ENCODE measurements at regions not wholly inside any gene's neighbourhood (a gene's known extent, or its start where the extent isn't known, plus 50 kb on each side); places are given as distances from the start of the nearest gene placed in this dataset.

- no peaks in the 10 kb centered on the region for H3K36me3 ChIP-seq
- H3K27me3 ChIP-seq (replicated peaks in 1 of 7): no peaks in the 10 kb centered on the region
- 66 to 78% (median 74%) methylated on average over 3 of the region's 3 CpGs for WGBS, 5 donors
- no peaks in the 10 kb centered on the region for H3K4me1 ChIP-seq
- no peak for TF ChIP-seq POLR2A (IDR thresholded peaks at IDR 0.05)
- no peak for TF ChIP-seq POLR2AphosphoS5 (IDR thresholded peaks at IDR 0.05)
- TF ChIP-seq, protein P1, sequence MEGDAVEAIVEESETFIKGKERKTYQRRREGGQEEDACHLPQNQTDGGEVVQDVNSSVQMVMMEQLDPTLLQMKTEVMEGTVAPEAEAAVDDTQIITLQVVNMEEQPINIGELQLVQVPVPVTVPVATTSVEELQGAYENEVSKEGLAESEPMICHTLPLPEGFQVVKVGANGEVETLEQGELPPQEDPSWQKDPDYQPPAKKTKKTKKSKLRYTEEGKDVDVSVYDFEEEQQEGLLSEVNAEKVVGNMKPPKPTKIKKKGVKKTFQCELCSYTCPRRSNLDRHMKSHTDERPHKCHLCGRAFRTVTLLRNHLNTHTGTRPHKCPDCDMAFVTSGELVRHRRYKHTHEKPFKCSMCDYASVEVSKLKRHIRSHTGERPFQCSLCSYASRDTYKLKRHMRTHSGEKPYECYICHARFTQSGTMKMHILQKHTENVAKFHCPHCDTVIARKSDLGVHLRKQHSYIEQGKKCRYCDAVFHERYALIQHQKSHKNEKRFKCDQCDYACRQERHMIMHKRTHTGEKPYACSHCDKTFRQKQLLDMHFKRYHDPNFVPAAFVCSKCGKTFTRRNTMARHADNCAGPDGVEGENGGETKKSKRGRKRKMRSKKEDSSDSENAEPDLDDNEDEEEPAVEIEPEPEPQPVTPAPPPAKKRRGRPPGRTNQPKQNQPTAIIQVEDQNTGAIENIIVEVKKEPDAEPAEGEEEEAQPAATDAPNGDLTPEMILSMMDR (IDR thresholded peaks at IDR 0.05 in 8 of 11, conservative IDR thresholded peaks at IDR 0.05 in 3 of 11): no peak
- DNase-seq: no peak
- no peak overlapping the region for H3K4me3 ChIP-seq
- H3K9me3 ChIP-seq: no peaks in the 10 kb centered on the region
- no peak overlapping the region for H3K27ac ChIP-seq
- intact Hi-C loops (cut with DNase I; ENCODE audit: low total_unique reads): no loop called here
These were observed 148.5 kb downstream of the NMUR2 start for GRCh38 chr5:152256580-152256979.

GRCh38 chr5:152255411-152255810, 149.7 kb downstream of the NMUR2 start:
- H3K36me3 ChIP-seq: no peaks in the 10 kb centered on the region
- H3K9me3 ChIP-seq: no peaks in the 10 kb centered on the region
- intact Hi-C loops (cut with DNase I; ENCODE audit: low total_unique reads): no loop called here
- no peaks in the 10 kb centered on the region for H3K27me3 ChIP-seq (replicated peaks in 1 of 7)
- H3K4me1 ChIP-seq: no peaks in the 10 kb centered on the region
- DNase-seq: no peak
- TF ChIP-seq POLR2AphosphoS5 (IDR thresholded peaks at IDR 0.05) (no peak), POLR2A (IDR thresholded peaks at IDR 0.05) (no peak)
- TF ChIP-seq, protein P1 (IDR thresholded peaks at IDR 0.05 in 8 of 11, conservative IDR thresholded peaks at IDR 0.05 in 3 of 11): no peak
- H3K4me3 ChIP-seq: no peak overlapping the region
- H3K27ac ChIP-seq: no peak overlapping the region
- WGBS, 5 donors: 58 to 88% (median 76%) methylated on average over 3 of the region's 3 CpGs

- H3K27ac ChIP-seq: no peak overlapping the region
- 78 to 89% (median 84%) methylated on average over 2 of the region's 2 CpGs for WGBS, 5 donors
- H3K27me3 ChIP-seq (replicated peaks in 1 of 7): no peaks in the 10 kb centered on the region
- DNase-seq: no peak
- no peak for TF ChIP-seq POLR2A (IDR thresholded peaks at IDR 0.05)
- TF ChIP-seq, protein P1 (IDR thresholded peaks at IDR 0.05 in 8 of 11, conservative IDR thresholded peaks at IDR 0.05 in 3 of 11): no peak
- TF ChIP-seq POLR2AphosphoS5 (IDR thresholded peaks at IDR 0.05): no peak
- no peaks in the 10 kb centered on the region for H3K36me3 ChIP-seq
- intact Hi-C loops (cut with DNase I; ENCODE audit: low total_unique reads): no loop called here
- no peaks in the 10 kb centered on the region for H3K4me1 ChIP-seq
- H3K4me3 ChIP-seq: no peak overlapping the region
- H3K9me3 ChIP-seq: no peaks in the 10 kb centered on the region
These were observed 157.2 kb downstream of the NMUR2 start for GRCh38 chr5:152247850-152248385.

GRCh38 chr5:152246401-152246800, 158.7 kb downstream of the NMUR2 start:
- Histone ChIP-seq H3K4me1 (no peaks in the 10 kb centered on the region), H3K27me3 (replicated peaks in 1 of 7) (no peaks in the 10 kb centered on the region), H3K4me3 (no peak overlapping the region), H3K9me3 (no peaks in the 10 kb centered on the region), H3K27ac (no peak overlapping the region), H3K36me3 (no peaks in the 10 kb centered on the region)
- intact Hi-C loops (cut with DNase I; ENCODE audit: low total_unique reads): no loop called here
- TF ChIP-seq POLR2A (IDR thresholded peaks at IDR 0.05): no peak
- TF ChIP-seq, protein P1 (IDR thresholded peaks at IDR 0.05 in 8 of 11, conservative IDR thresholded peaks at IDR 0.05 in 3 of 11): no peak
- TF ChIP-seq POLR2AphosphoS5 (IDR thresholded peaks at IDR 0.05): no peak
- WGBS, 5 donors: 24 to 33% (median 27%) methylated on average over 5 of the region's 5 CpGs
- no peak for DNase-seq
